Lower leg skin (tissue), 3 donors: ENCODE measurements at regions not wholly inside any gene's neighbourhood (a gene's known extent, or its start where the extent isn't known, plus 50 kb on each side); places are given as distances from the start of the nearest gene placed in this dataset.

Experiments used
- CTCF ChIP-seq, 3 donors: fragments of 450-650 bp; IDR thresholded peaks; one replicate each; pipeline ENCODE4 v1.5.1; 2016; ENCODE audit warnings: antibody characterized with exemption in 3 of 3, mild to moderate bottlenecking in 3 of 3, moderate library complexity in 2 of 3
- POLR2A ChIP-seq, 2 donors: fragments of 450-650 bp; IDR thresholded peaks; one replicate each; pipeline ENCODE4 v1.6.1; 2016 to 2017; ENCODE audit warnings: antibody characterized with exemption in 2 of 2, mild to moderate bottlenecking in 1 of 2, moderate library complexity in 1 of 2

DNA sequence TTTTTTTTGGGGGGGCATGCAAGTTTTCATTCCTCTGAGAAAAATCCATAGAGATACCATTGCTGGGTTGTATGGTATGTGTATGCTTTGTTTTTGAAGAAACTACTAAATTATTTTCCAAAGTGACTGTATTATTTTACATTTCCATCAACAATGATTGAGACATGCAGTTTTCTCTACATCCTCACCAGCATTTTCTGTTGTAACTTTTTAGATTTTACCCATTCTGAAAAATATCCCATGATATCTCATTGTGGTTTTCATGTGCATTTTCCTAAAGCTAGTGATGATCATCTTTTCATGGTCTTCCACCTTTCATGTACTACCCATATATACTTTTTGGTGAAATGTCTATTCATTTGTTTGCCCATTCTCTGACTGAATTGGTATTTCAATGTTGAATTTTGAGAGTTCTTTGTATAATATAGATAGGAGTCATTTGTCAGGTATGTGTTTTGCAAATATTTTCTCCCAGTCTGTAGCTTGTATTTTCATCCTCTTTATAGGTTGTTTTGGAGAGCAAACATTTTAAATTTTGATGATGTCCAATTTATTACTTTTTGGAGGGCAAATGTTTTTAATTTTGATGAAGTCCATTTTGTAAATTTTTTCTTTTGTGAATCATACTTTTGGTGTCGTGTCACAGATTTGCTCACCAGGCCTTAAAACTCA, 827.5 kb upstream of the CITED2 start:
- no peak for TF ChIP-seq CTCF (IDR thresholded peaks at IDR 0.05)
- TF ChIP-seq POLR2A (IDR thresholded peaks at IDR 0.05) = no peak
